GM11168 (cell line): ENCODE measurements at regions not wholly inside any gene's neighbourhood (a gene's known extent, or its start where the extent isn't known, plus 50 kb on each side); places are given as distances from the start of the nearest gene placed in this dataset.
"Not testable (repeated sequence)": the region's sequence is repeated elsewhere in the genome, so short reads cannot be mapped to it uniquely, and the experiment has no call there.

Source experiments
- in situ Hi-C: fragments of 300-500 bp; cut with MboI; formaldehyde crosslinking; loops from one replicate; pipeline ENCODE4 v1.12.0; 2022; ENCODE audit warnings: low sequenced_read_pairs; ENCODE audit not compliant: unreplicated experiment

GRCh38 chr2:145800151-145801091 is 1280.5 kb upstream of the ZEB2 start:
- in situ Hi-C loops: no loop called here

DNA sequence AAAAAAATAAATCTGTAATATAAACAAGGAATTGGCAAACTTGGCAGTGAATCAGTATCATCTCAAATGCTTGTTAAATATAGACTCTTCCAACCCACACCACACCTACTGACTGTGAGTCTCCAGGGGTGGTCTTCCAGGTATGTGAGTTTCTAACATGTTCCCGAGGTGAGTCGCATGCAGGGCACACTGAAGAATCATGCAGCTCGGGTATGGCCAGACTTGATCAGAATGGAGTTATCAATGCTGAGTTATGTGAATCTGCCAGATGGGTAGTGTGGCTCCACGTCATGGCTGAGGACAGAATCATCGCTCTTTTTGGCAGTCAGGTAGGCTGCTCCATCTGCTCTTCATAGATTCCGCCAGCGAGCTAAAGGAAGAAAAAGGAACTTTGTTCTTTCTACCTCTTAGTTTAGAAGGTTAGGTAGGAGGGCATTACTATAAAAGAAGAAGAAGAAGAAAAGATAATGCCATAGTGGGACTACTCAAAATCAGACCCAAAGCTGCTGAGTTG is 1279.7 kb upstream of the ZEB2 start:
- in situ Hi-C loops: no loop called here

DNA sequence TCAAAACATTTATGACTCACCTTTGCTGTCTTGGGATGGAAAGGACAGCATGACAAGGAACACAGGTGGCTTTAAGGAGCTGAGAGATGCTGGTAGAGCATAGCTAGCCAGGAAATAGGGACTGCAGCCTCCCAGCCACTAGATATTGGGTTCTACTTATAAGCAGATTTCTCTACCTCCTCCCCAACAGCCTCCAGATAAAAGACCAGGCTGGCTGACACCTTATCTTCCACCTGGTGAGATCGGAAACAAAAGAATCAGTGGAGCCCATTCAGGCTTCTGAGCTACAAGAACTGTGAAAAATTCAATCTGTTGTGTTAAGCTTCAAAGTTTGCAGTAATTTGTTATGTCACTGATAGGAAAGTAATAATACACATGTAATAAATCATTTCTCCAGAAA is 1278.5 kb upstream of the ZEB2 start:
- in situ Hi-C loops: no loop called here

GRCh38 chr2:145797692-145798091 is 1277.8 kb upstream of the ZEB2 start:
- in situ Hi-C loops: no loop called here

DNA sequence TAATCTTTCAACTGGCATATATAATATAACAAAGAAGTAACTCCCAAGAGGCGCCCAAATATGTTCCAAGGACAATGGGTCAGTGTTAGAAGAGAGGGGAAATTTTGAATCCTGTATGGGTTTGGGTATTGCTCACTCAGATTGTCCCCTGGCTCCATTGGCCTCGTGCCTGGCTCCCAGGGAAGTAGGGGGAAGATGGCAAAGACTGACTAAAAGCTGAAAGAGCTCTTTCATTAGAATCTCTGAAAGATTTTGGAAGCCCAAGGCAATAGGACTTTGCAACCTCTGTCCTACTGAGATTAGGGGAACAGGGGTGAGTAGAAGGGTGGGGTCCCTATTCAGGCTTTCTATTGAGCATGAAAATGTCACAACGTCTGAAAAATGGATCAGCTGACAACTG is 1272.8 kb upstream of the ZEB2 start:
- in situ Hi-C loops: no loop called here

DNA sequence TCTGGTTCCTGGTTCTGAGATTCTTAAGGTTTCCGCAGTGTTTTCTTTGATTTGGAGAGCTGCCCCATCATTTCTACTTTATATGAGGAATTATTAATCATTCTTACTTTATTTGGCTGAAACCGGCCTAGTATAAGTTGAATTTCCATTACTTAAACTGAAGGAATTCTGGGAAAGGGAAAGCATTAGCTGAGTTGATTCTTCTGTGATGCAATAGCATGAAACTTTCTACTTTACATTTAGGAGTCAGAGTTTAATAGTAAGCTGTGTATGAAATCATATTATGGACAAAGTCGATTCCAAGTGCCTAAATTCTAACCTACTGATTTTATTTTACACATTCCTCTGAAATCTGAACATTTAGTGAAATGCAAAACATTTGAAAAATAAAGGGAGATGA is 1269.7 kb upstream of the ZEB2 start:
- in situ Hi-C loops: no loop called here

DNA sequence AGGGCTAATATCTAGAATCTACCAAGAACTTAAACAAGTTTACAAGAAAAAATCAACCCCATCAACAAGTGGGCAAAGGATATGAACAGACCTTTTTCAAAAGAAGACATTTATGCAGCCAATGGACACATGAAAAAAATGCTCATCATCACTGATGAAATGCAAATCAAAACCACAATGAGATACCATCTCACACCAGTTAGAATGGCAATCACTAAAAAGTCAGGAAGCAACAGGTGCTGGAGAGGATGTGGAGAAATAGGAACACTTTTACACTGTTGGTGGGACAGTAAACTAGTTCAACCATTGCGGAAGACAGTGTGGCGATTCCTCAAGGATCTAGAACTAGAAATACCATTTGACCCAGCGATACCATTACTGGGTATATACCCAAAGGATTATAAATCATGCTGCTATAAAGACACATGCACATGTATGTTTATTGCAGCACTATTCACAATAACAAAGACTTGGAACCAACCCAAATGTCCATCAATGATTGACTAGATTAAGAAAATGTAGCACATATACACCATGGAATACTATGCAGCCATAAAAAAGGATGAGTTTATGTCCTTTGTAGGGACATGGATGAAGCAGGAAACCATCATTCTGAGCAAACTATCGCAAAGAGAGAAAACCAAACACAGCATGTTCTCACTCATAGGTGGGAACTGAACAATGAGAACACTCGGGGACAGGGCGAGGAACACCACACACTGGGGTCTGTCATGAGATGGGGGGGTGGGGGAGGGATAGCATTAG is 1267.9 kb upstream of the ZEB2 start:
- in situ Hi-C loops: not testable (repeated sequence)

- in situ Hi-C loops: not testable (repeated sequence)
These were observed 1262.7 kb upstream of the ZEB2 start for GRCh38 chr2:145782607-145783006.

DNA sequence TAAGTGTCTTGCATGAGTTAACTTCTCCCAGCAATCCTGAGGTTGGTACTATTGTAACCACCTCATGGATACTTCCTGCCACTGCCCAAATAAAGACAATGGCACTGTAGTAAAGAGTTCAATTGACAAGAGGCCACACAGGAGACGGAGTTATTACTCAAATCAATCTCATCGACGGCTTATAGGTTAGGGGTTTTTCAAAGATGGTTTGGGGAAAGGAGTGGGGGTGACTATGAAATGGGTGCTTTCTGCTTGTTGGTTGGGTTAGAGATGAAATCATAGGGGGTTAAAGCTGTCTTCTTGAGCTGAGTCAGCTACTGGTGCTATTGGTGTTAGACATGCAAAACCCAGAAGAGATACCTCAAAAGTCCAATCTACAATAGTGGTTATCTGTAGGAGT is 1258.0 kb upstream of the ZEB2 start:
- in situ Hi-C loops: no loop called here

- in situ Hi-C loops: no loop called here
These were observed 1257.4 kb upstream of the ZEB2 start for GRCh38 chr2:145777297-145777696.

- in situ Hi-C loops: no loop called here
These were observed 1255.7 kb upstream of the ZEB2 start for GRCh38 chr2:145775591-145775990.

- in situ Hi-C loops: no loop called here
These were observed 1251.6 kb upstream of the ZEB2 start for GRCh38 chr2:145771525-145771924.

DNA sequence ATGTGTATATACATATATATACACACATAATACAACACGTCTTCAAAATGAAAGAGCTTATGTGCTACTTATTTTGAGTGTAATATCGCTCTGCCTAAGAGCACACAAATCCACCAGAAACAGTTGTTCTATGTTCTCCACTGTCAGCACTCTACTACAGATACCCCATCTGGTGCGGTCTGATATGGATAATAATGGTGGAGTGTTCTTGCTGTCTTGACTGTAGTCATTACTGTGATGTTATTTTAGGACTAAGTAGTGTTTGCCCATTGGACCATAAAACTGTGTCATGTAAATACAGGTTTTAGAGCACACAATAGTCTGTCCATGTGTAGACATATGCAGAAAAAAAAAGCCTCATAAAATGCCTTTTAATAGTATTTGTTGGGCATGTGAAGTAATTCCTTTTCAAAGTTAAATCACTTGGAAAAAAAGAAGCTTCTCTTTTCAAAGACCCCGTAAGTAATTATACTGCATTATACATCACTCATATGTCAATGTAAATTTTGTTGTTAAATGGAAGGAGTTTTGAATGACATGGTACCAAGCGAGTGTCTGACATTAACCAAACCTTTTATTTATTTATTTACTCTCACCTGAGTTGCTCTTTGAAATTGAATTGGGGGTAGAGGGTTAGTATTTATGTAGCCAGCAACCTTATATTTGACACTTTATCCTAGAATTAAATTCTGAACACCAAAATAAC is 1249.2 kb upstream of the ZEB2 start:
- in situ Hi-C loops: no loop called here

GRCh38 chr2:145765874-145766273 is 1246.0 kb upstream of the ZEB2 start:
- in situ Hi-C loops: no loop called here

- in situ Hi-C loops: no loop called here
These were observed 1244.7 kb upstream of the ZEB2 start for GRCh38 chr2:145764631-145765030.

DNA sequence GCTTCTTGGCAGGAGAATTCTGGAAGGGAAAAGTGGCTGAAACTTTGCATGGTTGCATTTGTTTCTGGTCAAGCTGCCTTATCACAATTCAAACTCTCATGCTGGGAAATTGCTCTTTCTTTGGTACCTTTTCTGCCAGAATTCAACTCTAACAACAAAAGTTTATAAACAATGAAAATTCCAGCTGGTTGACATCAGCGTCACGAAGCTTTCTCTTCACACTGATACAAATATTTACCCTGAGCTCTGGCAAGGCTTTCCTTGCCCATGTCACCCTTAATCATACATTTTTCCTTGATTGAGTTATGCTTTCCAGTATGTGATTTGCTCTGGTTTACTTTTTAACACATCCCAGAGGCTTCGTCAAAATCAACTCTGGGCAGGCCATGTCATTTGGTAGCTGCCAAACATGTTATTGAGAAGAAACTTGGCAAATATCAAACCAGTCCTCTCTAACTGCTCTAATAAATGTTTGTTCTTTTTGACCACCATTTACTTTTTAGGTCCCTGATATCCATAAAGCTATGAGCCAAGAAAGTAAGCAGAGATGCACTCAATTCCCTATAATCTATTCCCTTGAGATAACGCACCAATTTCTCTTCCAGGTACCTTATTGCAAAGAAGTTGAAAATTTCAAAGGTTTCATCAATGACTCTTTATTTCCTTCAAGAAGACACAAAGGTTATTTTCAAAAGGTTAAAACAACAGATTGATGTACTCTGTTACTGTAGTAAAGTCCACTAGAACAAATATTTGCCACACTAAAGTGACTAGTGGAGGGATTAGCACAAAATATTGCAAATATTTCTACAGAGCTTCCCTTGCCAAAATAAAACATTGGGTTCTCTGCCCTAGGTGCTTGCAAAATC is 1241.1 kb upstream of the ZEB2 start:
- in situ Hi-C loops: no loop called here

GRCh38 chr2:145759228-145759915 is 1239.5 kb upstream of the ZEB2 start:
- in situ Hi-C loops: no loop called here

DNA sequence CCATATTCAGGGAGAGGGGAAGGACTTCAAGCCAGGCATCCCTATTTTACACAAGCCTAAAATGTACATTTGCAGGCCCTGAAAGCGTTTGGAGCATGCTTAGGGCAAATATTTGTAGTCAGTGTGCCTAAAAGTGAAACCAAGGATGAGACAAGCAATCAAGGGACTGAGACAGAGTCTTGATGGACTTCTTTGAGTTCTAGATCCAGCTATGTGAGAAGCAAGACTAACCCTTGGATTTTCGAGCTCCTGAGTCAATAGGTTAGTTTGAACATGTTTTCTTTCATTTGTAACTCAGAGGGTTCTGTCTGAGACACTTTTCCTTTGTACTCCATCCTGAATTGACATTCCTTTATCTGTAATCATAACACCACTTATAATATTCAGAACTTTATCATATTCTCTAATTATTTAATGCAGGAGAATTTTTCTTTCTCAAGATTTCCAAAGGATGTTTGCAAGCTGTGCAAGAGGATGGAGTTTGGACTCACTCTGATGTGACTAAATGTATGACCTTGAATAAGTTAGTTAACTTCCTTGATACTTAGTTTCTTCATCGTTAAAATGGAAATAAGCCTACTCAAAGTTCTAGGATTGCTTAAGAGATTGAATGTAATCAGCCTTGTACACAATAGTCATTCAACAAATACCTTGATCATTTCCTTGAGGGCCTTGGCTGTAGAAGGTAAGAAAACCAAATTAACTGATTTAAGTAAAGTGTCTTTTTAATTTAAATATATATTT is 1237.8 kb upstream of the ZEB2 start:
- in situ Hi-C loops: no loop called here
